ENCODE measurements at regions not wholly inside any gene's neighbourhood (a gene's known extent, or its start where the extent isn't known, plus 50 kb on each side); places are given as distances from the start of the nearest gene placed in this dataset.
"Not testable (repeated sequence)": the region's sequence is repeated elsewhere in the genome, so short reads cannot be mapped to it uniquely, and the experiment has no call there.

DNA sequence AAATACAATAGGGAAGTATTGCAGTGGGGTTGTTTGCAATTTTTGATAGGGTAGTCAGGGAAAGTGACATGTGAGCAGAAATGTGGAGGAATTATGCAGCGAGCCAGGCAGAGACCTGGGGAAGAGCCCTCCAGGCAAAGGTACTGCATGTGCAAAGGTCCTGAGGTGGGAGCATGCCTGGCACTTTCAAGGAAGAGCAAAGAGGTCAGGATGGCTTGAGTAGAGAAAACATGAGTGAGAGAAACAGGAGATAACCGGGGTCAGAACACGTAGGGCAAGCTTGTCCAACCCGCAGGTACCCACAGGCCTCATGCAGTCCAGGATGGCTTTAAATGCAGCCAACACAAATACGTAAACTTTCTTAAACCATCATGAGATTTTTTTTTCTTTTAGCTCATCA is 71.0 kb downstream of the COQ2 start:
- DNase-seq (ENCODE audit: insufficient read length), result no peak
- no peak for TF ChIP-seq POLR2A (IDR thresholded peaks at IDR 0.05; ENCODE audit: low read depth, low read length)
- no peak for TF ChIP-seq POLR2AphosphoS5 (IDR thresholded peaks at IDR 0.05; ENCODE audit: low read depth, low read length)
- TF ChIP-seq TAF1 (IDR thresholded peaks at IDR 0.05; ENCODE audit: borderline replicate concordance, low read depth, low read length), result no peak
- no peak for FAIRE-seq

GRCh38 chr4:83212041-83212851 is 72.4 kb downstream of the COQ2 start:
- FAIRE-seq (peak; percentile 85), DNase-seq (ENCODE audit: insufficient read length) (no peak)
- TF ChIP-seq POLR2AphosphoS5 (IDR thresholded peaks at IDR 0.05; ENCODE audit: low read depth, low read length) (no peak), POLR2A (IDR thresholded peaks at IDR 0.05; ENCODE audit: low read depth, low read length) (no peak), TAF1 (IDR thresholded peaks at IDR 0.05; ENCODE audit: borderline replicate concordance, low read depth, low read length) (no peak)

- FAIRE-seq (peak; percentile 33), DNase-seq (ENCODE audit: insufficient read length) (no peak)
- no peak for TF ChIP-seq POLR2AphosphoS5 (IDR thresholded peaks at IDR 0.05; ENCODE audit: low read depth, low read length)
- no peak for TF ChIP-seq TAF1 (IDR thresholded peaks at IDR 0.05; ENCODE audit: borderline replicate concordance, low read depth, low read length)
- no peak for TF ChIP-seq POLR2A (IDR thresholded peaks at IDR 0.05; ENCODE audit: low read depth, low read length)
Measured at GRCh38 chr4:83209419-83209818, 75.2 kb downstream of the COQ2 start.

DNA sequence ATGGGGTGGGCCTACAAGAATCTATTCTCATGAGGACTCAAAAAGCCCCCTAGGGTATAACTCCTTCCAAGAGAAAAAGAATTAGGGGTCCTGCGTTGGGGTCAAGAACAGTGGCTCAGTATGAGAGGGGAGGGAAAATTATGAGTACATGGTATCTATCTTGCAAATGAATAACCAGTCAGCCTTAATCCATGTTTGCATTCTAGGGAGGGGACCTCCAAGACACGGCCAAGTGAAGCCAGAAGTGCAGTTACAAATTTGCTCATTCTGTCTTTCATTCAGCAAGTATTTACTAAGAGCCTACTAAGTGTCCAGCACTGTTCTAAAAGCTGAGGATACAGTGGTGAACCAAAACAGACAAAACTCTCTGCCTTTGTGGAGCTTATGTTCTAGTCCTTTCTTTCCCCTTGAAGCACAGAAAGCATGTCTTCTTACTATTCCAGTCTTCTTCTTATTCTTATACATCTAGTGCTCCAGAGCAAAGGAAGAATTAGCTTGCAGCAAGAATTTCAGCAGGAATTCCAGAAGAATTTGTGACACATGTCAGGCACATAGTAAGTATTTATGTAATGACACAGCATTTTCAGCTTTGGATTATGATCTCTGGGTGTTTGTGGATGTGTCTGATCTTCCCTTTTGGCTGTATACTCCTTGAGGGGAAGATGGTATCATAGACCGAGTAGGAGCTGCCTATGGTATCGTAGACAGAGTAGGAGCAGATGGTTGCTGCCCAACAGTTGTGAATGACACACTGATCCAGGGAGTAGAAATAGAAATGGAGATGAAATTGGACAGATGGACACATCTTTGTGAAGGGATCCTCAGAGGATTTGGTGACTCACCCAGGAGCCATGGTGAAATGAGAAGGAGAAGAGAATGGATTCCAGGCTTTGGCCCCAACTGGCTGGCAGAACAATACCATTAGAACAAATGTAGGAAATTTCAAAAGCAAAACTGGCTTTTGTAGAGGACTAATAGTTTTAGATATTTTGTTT is 75.9 kb downstream of the COQ2 start:
- TF ChIP-seq POLR2AphosphoS5 (IDR thresholded peaks at IDR 0.05; ENCODE audit: low read depth, low read length), result no peak
- TF ChIP-seq POLR2A (IDR thresholded peaks at IDR 0.05; ENCODE audit: low read depth, low read length), result no peak
- no peak for FAIRE-seq
- no peak for DNase-seq (ENCODE audit: insufficient read length)

DNA sequence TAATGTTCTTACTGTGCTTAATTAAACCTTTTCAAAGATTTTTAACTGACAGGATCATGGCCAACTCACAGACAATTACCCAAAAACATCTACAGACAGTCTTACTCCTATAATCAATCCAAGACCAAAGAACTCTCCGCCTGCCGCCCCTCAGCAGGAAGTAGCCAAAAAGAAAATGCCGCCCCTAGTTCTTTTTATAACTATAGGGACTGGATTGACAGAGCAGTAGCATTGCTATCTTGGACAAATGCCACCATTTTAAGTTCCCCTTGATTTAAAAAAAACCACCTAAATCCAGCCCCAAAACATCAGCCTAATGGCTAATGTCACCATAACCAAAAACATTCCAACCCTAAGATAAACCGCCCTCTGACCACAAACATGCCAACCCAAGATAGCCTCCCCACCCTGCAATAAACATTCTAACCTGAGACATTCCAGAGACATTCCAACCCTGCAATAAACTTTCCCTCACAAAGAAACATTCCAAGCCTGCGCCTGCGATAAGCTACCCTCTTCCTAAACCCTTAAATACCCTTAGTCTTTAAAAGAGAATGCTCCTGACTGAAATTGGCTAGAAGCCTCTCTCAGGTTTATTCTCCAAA is 77.0 kb downstream of the COQ2 start:
- TF ChIP-seq TAF1 (IDR thresholded peaks at IDR 0.05; ENCODE audit: borderline replicate concordance, low read depth, low read length), result no peak
- FAIRE-seq (no peak), DNase-seq (ENCODE audit: insufficient read length) (no peak)

- no peak for TF ChIP-seq POLR2A (IDR thresholded peaks at IDR 0.05; ENCODE audit: low read depth, low read length)
- no peak for TF ChIP-seq TAF1 (IDR thresholded peaks at IDR 0.05; ENCODE audit: borderline replicate concordance, low read depth, low read length)
- no peak for TF ChIP-seq POLR2AphosphoS5 (IDR thresholded peaks at IDR 0.05; ENCODE audit: low read depth, low read length)
- FAIRE-seq, result no peak
- no peak for DNase-seq (ENCODE audit: insufficient read length)
Measured at GRCh38 chr4:83205760-83206159, 78.8 kb downstream of the COQ2 start.

GRCh38 chr4:83204731-83205130 is 79.9 kb downstream of the COQ2 start:
- no peak for TF ChIP-seq TAF1 (IDR thresholded peaks at IDR 0.05; ENCODE audit: borderline replicate concordance, low read depth, low read length)
- no peak for TF ChIP-seq POLR2AphosphoS5 (IDR thresholded peaks at IDR 0.05; ENCODE audit: low read depth, low read length)
- TF ChIP-seq POLR2A (IDR thresholded peaks at IDR 0.05; ENCODE audit: low read depth, low read length), result no peak
- FAIRE-seq, result no peak
- DNase-seq (ENCODE audit: insufficient read length), result no peak

DNA sequence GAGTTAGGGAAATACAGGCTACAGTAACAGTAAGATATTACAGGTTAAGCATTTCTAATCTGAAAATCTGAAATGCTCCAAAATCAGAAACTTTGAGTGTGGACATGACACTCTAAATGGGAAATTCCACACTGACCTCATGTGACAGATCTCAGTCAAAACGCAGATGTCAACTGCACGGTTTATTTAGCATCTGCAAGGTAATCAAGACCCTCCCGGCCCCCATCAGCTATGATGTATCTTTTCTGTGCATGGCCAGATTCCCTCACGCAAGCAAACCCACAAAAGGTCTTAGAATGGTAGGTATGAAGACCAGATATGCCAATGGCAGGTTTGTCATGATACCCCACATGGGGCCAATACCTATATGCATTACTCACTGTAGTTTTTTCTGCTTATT is 82.8 kb downstream of the COQ2 start:
- no peak for FAIRE-seq
- DNase-seq (ENCODE audit: insufficient read length), result no peak
- TF ChIP-seq POLR2A (IDR thresholded peaks at IDR 0.05; ENCODE audit: low read depth, low read length) (no peak), POLR2AphosphoS5 (IDR thresholded peaks at IDR 0.05; ENCODE audit: low read depth, low read length) (no peak), TAF1 (IDR thresholded peaks at IDR 0.05; ENCODE audit: borderline replicate concordance, low read depth, low read length) (no peak)

- DNase-seq (ENCODE audit: insufficient read length) (no peak), FAIRE-seq (peak; percentile 81)
- TF ChIP-seq TAF1 (IDR thresholded peaks at IDR 0.05; ENCODE audit: borderline replicate concordance, low read depth, low read length), result no peak
- no peak for TF ChIP-seq POLR2AphosphoS5 (IDR thresholded peaks at IDR 0.05; ENCODE audit: low read depth, low read length)
- TF ChIP-seq POLR2A (IDR thresholded peaks at IDR 0.05; ENCODE audit: low read depth, low read length), result no peak
Measured at GRCh38 chr4:83197555-83198235, 83.2 kb upstream of the PLAC8 start.

DNA sequence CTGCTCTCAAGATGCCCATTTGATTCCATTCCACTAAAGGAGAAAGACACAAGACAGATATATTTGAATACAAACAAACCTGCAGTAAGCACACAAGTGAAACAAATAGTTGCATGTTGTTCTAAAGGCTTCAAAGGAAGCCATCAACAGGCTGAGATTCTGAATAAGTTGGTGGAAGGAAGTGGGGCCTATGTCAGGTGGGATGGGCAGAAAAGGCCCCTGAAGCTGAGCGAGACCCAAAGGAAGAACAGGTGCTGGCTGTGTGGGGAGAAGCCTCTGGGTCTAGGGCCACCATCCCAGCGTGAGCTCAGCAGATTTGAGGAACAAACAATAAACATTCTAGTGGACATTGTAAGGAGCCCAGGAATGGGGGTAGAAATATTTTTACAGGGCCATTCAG is 82.4 kb upstream of the PLAC8 start:
- DNase-seq (ENCODE audit: insufficient read length) (no peak), FAIRE-seq (no peak)
- TF ChIP-seq TAF1 (IDR thresholded peaks at IDR 0.05; ENCODE audit: borderline replicate concordance, low read depth, low read length), result no peak
- no peak for TF ChIP-seq POLR2A (IDR thresholded peaks at IDR 0.05; ENCODE audit: low read depth, low read length)

DNA sequence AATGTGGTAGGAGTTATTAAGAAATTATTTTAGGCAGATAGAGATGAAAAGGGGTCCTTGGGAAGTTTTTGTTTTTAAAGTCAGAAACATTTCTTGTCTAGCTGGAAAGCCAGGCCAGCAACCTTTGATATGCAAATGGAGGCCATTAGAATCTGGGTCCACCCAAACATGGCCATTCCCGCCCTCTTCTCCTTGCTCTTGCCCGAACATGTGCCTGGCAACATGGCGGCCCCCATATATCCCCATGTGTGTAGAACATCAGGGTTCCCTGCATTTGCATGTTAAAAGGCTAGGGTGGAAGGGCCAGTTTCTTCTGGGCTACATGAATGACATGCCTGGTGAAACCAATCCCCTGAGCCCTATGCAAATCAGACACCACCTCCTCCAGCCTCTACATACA is 80.7 kb upstream of the PLAC8 start:
- TF ChIP-seq POLR2AphosphoS5 (IDR thresholded peaks at IDR 0.05; ENCODE audit: low read depth, low read length), result no peak
- TF ChIP-seq TAF1 (IDR thresholded peaks at IDR 0.05; ENCODE audit: borderline replicate concordance, low read depth, low read length), result no peak
- no peak for TF ChIP-seq POLR2A (IDR thresholded peaks at IDR 0.05; ENCODE audit: low read depth, low read length)
- DNase-seq (ENCODE audit: insufficient read length) (no peak), FAIRE-seq (no peak)

DNA sequence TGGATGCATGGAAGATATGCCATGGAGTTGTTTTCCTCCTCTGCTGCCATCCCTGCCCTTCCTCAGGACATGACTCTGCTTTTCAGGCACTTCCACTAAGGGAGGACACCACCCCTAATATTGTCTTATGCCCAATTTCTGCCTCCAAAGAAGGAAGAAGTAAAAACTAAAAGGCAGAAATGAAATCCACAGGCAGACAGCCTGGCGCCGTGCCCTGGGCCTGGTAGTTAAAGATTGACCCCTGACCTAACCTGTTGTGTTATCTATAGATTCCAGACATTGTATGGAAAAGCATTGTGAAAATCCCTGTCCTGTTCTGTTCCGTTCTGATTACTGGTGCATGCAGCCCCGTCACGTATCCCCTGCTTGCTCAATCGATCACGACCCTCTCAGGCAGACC is 80.1 kb upstream of the PLAC8 start:
- DNase-seq (ENCODE audit: insufficient read length); FAIRE-seq: not testable (repeated sequence)

All from GM12892 (cell line).